WI38 (cell line): ENCODE measurements at regions not wholly inside any gene's neighbourhood (a gene's known extent, or its start where the extent isn't known, plus 50 kb on each side); places are given as distances from the start of the nearest gene placed in this dataset.
"Not testable (repeated sequence)": the region's sequence is repeated elsewhere in the genome, so short reads cannot be mapped to it uniquely, and the experiment has no call there.

ENCODE experiments used
- H3K4me3 ChIP-seq: 2 replicates; pipeline ENCODE4 v1.5.1; 2011; ENCODE audit warnings: low read depth, mild to moderate bottlenecking, control low read depth, low read length
- TF ChIP-seq, protein P1 (sequence below): IDR thresholded peaks from 2 replicates; pipeline ENCODE4 v1.5.1; 2012; ENCODE audit warnings: low read depth, mild to moderate bottlenecking, control low read depth, low read length

- H3K4me3 ChIP-seq: not testable (repeated sequence)
These were observed 112.3 kb upstream of the HMX1 start for GRCh38 chr4:8983921-8984320.

GRCh38 chr4:8976466-8977128 lies 105.0 kb upstream of the HMX1 start:
- not testable (repeated sequence) for H3K4me3 ChIP-seq

DNA sequence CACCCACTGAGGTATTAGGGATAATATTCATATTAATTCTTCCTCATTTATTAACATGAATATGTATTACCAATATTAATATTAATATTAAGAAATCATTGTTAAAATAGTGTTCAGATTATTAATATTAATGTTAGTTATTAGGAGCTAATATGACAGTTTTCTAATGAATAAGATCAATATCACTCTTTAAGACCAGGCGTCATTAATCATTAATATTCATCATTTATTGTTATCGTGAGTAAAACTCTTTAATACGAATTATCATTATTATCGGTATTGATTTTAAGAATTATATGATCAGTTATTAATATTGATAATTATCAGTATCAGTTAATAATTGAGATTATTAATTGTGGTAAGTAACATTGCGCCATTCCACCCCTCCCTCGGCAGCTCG lies 101.0 kb upstream of the HMX1 start:
- H3K4me3 ChIP-seq: not testable (repeated sequence)

DNA sequence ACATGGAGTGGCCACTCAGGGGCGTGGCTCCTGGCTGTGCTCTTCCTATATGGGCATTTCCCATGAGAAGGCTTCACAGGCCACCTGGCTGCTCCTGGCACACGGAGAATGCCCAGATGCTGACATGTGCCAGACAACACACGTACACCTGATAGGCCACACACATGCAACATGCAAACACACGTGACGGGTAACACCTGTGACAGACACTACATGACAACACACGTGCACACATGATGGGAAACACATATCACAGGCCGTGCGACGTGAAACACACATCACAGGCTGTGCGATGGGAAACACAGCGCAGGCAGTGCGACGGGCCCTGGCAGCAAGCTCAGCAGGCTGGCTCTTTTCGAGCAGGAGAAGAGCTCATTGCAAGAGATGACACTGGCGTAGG lies 94.3 kb upstream of the HMX1 start:
- H3K4me3 ChIP-seq: not testable (repeated sequence)

GRCh38 chr4:8964201-8964788 lies 92.7 kb upstream of the HMX1 start:
- not testable (repeated sequence) for H3K4me3 ChIP-seq

- not testable (repeated sequence) for H3K4me3 ChIP-seq
These were observed 91.9 kb upstream of the HMX1 start for GRCh38 chr4:8963533-8963932.

GRCh38 chr4:8961343-8961742 lies 89.7 kb upstream of the HMX1 start:
- not testable (repeated sequence) for H3K4me3 ChIP-seq

- not testable (repeated sequence) for H3K4me3 ChIP-seq
These were observed 87.8 kb upstream of the HMX1 start for GRCh38 chr4:8959471-8959870.

DNA sequence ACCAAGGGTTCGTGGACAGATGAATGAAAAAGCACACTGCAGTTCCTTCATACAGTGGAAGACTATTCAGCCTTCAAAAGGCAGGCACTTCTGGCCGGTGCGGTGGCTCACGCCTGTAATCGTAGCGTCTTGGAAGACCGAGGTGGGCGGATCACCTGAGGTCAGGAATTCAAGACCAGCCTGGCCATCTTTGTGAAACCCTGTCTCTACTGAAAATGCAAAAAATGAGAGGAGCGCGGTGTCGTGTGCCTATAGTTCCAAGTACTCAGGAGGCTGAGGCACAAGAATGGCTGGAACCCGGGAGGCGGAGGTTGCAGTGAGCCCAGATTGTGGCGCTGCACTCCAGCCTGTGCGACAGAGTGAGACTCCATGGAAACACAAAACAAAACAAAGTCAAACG lies 82.4 kb upstream of the HMX1 start:
- not testable (repeated sequence) for H3K4me3 ChIP-seq

GRCh38 chr4:8952791-8953190 lies 81.2 kb upstream of the HMX1 start:
- not testable (repeated sequence) for H3K4me3 ChIP-seq

DNA sequence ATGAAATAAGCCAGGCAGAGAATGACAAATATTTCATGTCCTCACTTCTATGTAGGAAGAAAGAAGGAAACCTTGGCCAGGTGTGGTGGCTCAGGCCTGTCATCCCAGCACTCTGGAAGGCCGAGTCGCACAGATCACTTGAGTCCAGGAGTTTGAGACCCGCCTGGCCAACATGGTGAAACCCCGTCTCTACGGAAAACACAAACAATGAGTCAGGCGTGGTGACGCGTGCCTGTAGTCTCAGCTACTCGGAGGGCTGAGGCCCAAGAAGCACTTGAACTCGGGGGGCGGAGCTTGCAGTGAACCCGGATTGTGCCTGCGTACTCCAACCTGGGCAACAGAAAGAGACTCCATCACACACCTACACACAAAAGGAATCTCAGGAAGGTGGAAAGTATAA lies 80.5 kb upstream of the HMX1 start:
- H3K4me3 ChIP-seq: not testable (repeated sequence)

DNA sequence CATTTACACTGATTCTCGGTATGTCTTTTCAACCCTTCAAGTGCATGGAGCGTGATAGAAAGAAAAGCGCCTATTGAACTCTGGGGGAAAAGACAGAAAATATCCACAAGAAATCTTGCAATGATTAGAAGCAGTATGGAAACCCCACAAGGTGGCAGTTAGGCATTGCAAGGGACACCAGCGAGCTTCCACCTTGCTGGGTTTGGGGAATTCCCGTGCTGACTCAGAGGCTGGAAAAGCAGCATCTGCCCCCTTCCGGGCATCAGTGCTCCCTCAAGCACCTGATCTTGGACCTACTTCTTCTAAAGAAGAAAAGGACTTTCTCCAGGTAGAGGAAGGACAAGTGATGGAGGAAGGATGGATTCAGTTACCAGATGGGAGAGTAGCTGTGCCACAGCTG lies 73.9 kb upstream of the HMX1 start:
- not testable (repeated sequence) for H3K4me3 ChIP-seq

DNA sequence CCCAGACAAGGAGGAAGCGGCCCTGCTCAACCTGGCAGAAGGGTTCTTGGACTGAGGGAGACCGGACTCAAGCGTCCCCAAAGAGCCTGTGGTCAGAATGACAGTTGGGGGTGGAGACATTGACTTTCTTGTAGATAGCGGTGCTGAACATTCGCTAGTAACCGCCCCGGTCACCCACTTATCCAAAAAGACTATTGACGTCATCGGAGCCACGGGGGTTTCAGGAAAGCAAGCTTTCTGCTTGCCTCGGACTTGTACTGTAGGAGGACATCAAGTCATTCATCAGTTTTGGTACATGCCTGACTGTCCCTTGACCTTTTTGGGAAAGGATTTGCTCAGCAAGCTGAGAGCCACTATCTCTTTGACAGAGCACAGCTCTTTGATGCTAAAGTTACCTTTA lies 71.7 kb upstream of the HMX1 start:
- H3K4me3 ChIP-seq: not testable (repeated sequence)

- H3K4me3 ChIP-seq: not testable (repeated sequence)
These were observed 70.4 kb upstream of the HMX1 start for GRCh38 chr4:8942088-8942487.

DNA sequence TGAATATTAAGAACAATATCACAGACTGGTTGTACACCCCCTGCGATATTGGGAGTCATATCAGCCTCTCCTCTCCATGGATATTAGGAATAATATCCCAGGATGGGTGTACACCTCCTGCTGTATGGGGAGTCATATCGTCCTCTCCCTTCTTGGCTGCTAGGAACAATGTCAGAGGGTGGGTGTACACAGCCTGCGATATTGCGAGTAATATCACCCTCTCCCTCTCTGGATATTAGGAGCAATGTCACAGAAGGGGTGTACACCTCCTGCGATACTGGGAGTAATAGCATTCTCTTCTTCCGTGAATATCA lies 69.8 kb upstream of the HMX1 start:
- H3K4me3 ChIP-seq: not testable (repeated sequence)

GRCh38 chr4:8940792-8941491 lies 69.3 kb upstream of the HMX1 start:
- no peak overlapping the region for H3K4me3 ChIP-seq
- TF ChIP-seq, protein P1, sequence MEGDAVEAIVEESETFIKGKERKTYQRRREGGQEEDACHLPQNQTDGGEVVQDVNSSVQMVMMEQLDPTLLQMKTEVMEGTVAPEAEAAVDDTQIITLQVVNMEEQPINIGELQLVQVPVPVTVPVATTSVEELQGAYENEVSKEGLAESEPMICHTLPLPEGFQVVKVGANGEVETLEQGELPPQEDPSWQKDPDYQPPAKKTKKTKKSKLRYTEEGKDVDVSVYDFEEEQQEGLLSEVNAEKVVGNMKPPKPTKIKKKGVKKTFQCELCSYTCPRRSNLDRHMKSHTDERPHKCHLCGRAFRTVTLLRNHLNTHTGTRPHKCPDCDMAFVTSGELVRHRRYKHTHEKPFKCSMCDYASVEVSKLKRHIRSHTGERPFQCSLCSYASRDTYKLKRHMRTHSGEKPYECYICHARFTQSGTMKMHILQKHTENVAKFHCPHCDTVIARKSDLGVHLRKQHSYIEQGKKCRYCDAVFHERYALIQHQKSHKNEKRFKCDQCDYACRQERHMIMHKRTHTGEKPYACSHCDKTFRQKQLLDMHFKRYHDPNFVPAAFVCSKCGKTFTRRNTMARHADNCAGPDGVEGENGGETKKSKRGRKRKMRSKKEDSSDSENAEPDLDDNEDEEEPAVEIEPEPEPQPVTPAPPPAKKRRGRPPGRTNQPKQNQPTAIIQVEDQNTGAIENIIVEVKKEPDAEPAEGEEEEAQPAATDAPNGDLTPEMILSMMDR: no peak
